GM19438 (cell line): ENCODE measurements at regions not wholly inside any gene's neighbourhood (a gene's known extent, or its start where the extent isn't known, plus 50 kb on each side); places are given as distances from the start of the nearest gene placed in this dataset.

Experiments
- ATAC-seq: cut with Tn5 transposase; IDR thresholded peaks from one replicate; pipeline ENCODE4 v1.9.1; 2021; ENCODE audit warnings: low read depth; ENCODE audit not compliant: unreplicated experiment

GRCh38 chr2:8453904-8454302 lies 228.0 kb upstream of the ID2 start:
- ATAC-seq: no peak

- ATAC-seq: no peak
These were observed 227.1 kb upstream of the ID2 start for GRCh38 chr2:8454797-8455196.

- no peak for ATAC-seq
These were observed 226.4 kb upstream of the ID2 start for GRCh38 chr2:8455236-8456150.

- ATAC-seq: no peak
These were observed 225.4 kb upstream of the ID2 start for GRCh38 chr2:8456151-8457091.

GRCh38 chr2:8457092-8457481 lies 224.8 kb upstream of the ID2 start:
- ATAC-seq: no peak

GRCh38 chr2:8457699-8458502 lies 224.0 kb upstream of the ID2 start:
- no peak for ATAC-seq

- ATAC-seq: no peak
These were observed 223.1 kb upstream of the ID2 start for GRCh38 chr2:8458503-8459459.

GRCh38 chr2:8459474-8459873 lies 222.4 kb upstream of the ID2 start:
- ATAC-seq: no peak

GRCh38 chr2:8461341-8461740 lies 220.5 kb upstream of the ID2 start:
- no peak for ATAC-seq

GRCh38 chr2:8462280-8462679 lies 219.6 kb upstream of the ID2 start:
- ATAC-seq: no peak

GRCh38 chr2:8462899-8463648 lies 218.8 kb upstream of the ID2 start:
- ATAC-seq: no peak

- no peak for ATAC-seq
These were observed 216.3 kb upstream of the ID2 start for GRCh38 chr2:8465560-8465959.

- peak; percentile 45 for ATAC-seq
These were observed 212.0 kb upstream of the ID2 start for GRCh38 chr2:8469709-8470493.

GRCh38 chr2:8472545-8473323 lies 209.1 kb upstream of the ID2 start:
- ATAC-seq: peak; percentile 73

- no peak for ATAC-seq
These were observed 206.4 kb upstream of the ID2 start for GRCh38 chr2:8475349-8476031.

- ATAC-seq: peak; percentile 48
These were observed 204.0 kb upstream of the ID2 start for GRCh38 chr2:8477552-8478470.
